HCT116 (cell line): ENCODE measurements at regions not wholly inside any gene's neighbourhood (a gene's known extent, or its start where the extent isn't known, plus 50 kb on each side); places are given as distances from the start of the nearest gene placed in this dataset.

Experiments used
- CEBPB ChIP-seq: IDR thresholded peaks from 2 replicates; pipeline ENCODE4 v1.6.1; 2012; ENCODE audit warnings: low read depth
- CTCF ChIP-seq, 3 experiments: fragments of 200-600 bp in 1 of 3; sonication (generic) in 1 of 3; IDR thresholded peaks in 2 of 3; conservative IDR thresholded peaks in 1 of 3; 2 replicates each; pipeline ENCODE4 v1.5.1; 2012 to 2017; ENCODE audit warnings: low read depth in 2 of 3, low read length in 2 of 3, antibody characterized with exemption in 1 of 3, borderline replicate concordance in 1 of 3, control low read depth in 1 of 3, mild to moderate bottlenecking in 1 of 3, mixed read lengths in 1 of 3, mixed run types in 1 of 3, moderate library complexity in 1 of 3; ENCODE audit not compliant: insufficient read depth in 1 of 3
- EZH2 ChIP-seq: fragments of 200-600 bp; sonication (generic); IDR thresholded peaks from 2 replicates; pipeline ENCODE4 v1.6.1; 2017; ENCODE audit warnings: antibody characterized with exemption, mixed run types
- FOSL1 ChIP-seq: IDR thresholded peaks from 2 replicates; pipeline ENCODE4 v1.6.1; 2012; ENCODE audit warnings: low read depth
- JUND ChIP-seq: IDR thresholded peaks from 2 replicates; pipeline ENCODE4 v1.6.1; 2012
- POLR2A ChIP-seq: IDR thresholded peaks from 2 replicates; pipeline ENCODE4 v1.7.0; 2011; ENCODE audit warnings: borderline replicate concordance; ENCODE audit not compliant: insufficient read depth, insufficient read length; ENCODE audit errors: extremely low read depth
- POLR2AphosphoS5 ChIP-seq: IDR thresholded peaks from 2 replicates; pipeline ENCODE4 v1.6.1; 2011; ENCODE audit warnings: mild to moderate bottlenecking, low read depth, low read length, moderate library complexity
- SP1 ChIP-seq: IDR thresholded peaks from 2 replicates; pipeline ENCODE4 v1.6.1; 2012; ENCODE audit warnings: low read depth
- SRF ChIP-seq: IDR thresholded peaks from 2 replicates; pipeline ENCODE4 v1.6.1; 2012; ENCODE audit warnings: low read depth
- ZBTB33 ChIP-seq: IDR thresholded peaks from 2 replicates; pipeline ENCODE4 v1.6.1; 2011; ENCODE audit warnings: mild to moderate bottlenecking, low read length, moderate library complexity; ENCODE audit not compliant: insufficient replicate concordance; ENCODE audit errors: extremely low read depth
- ZNF274 ChIP-seq: fragments of 200-500 bp; sonication (Bioruptor generic); IDR thresholded peaks from 2 replicates; pipeline ENCODE4 v1.6.1; 2014; ENCODE audit warnings: mild to moderate bottlenecking, low read depth, low read length, inconsistent platforms

GRCh38 chr4:164595751-164596150 is 158.2 kb upstream of the SMIM31 start:
- TF ChIP-seq CTCF (IDR thresholded peaks at IDR 0.05 in 2 of 3, conservative IDR thresholded peaks at IDR 0.05 in 1 of 3; ENCODE audit: borderline replicate concordance in 1 of 3, insufficient read depth in 1 of 3, low read depth in 2 of 3, low read length in 2 of 3) (no peak), POLR2A (no peak), POLR2AphosphoS5 (no peak), SRF (no peak), ZBTB33 (no peak), CEBPB (no peak), ZNF274 (no peak), EZH2 (no peak), JUND (no peak), SP1 (no peak), FOSL1 (no peak)
